ENCODE measurements at regions not wholly inside any gene's neighbourhood (a gene's known extent, or its start where the extent isn't known, plus 50 kb on each side); places are given as distances from the start of the nearest gene placed in this dataset.
A peak's percentile ranks its signal among the peaks of the same experiment; 100 is the strongest.

- DNase-seq (ENCODE audit: low spot score) = no peak
Observed at GRCh38 chr2:41694536-41695049, 353.2 kb upstream of the PKDCC start.

- DNase-seq (ENCODE audit: low spot score) = no peak
Observed at GRCh38 chr2:41695198-41696113, 352.4 kb upstream of the PKDCC start.

- DNase-seq (ENCODE audit: low spot score) = no peak
Observed at GRCh38 chr2:41697389-41697788, 350.4 kb upstream of the PKDCC start.

- DNase-seq (ENCODE audit: low spot score) = peak; percentile 63
Observed at GRCh38 chr2:41698678-41699422, 349.0 kb upstream of the PKDCC start.

- no peak for DNase-seq (ENCODE audit: low spot score)
Observed at GRCh38 chr2:41701231-41701630, 346.6 kb upstream of the PKDCC start.

GRCh38 chr2:41703123-41703522 lies 344.7 kb upstream of the PKDCC start:
- no peak for DNase-seq (ENCODE audit: low spot score)

- no peak for DNase-seq (ENCODE audit: low spot score)
Observed at GRCh38 chr2:41705634-41706033, 342.2 kb upstream of the PKDCC start.

GRCh38 chr2:41706286-41706685 lies 341.5 kb upstream of the PKDCC start:
- no peak for DNase-seq (ENCODE audit: low spot score)

- DNase-seq (ENCODE audit: low spot score) = no peak
Observed at GRCh38 chr2:41707790-41708451, 339.9 kb upstream of the PKDCC start.

- no peak for DNase-seq (ENCODE audit: low spot score)
Observed at GRCh38 chr2:41709702-41710599, 337.9 kb upstream of the PKDCC start.

GRCh38 chr2:41710944-41711343 lies 336.9 kb upstream of the PKDCC start:
- no peak for DNase-seq (ENCODE audit: low spot score)

GRCh38 chr2:41711736-41712135 lies 336.1 kb upstream of the PKDCC start:
- no peak for DNase-seq (ENCODE audit: low spot score)

GRCh38 chr2:41716497-41716896 lies 331.3 kb upstream of the PKDCC start:
- no peak for DNase-seq (ENCODE audit: low spot score)

GRCh38 chr2:41717839-41718238 lies 330.0 kb upstream of the PKDCC start:
- DNase-seq (ENCODE audit: low spot score) = peak; percentile 10

- DNase-seq (ENCODE audit: low spot score) = no peak
Observed at GRCh38 chr2:41718705-41719104, 329.1 kb upstream of the PKDCC start.

- DNase-seq (ENCODE audit: low spot score) = no peak
Observed at GRCh38 chr2:41719756-41720155, 328.1 kb upstream of the PKDCC start.

GRCh38 chr2:41720331-41721251 lies 327.2 kb upstream of the PKDCC start:
- no peak for DNase-seq (ENCODE audit: low spot score)

- no peak for DNase-seq (ENCODE audit: low spot score)
Observed at GRCh38 chr2:41722668-41723369, 325.0 kb upstream of the PKDCC start.

- DNase-seq (ENCODE audit: low spot score) = no peak
Observed at GRCh38 chr2:41723526-41723925, 324.3 kb upstream of the PKDCC start.

GRCh38 chr2:41724465-41724864 lies 323.4 kb upstream of the PKDCC start:
- DNase-seq (ENCODE audit: low spot score) = no peak
